ENCODE measurements at regions not wholly inside any gene's neighbourhood (a gene's known extent, or its start where the extent isn't known, plus 50 kb on each side); places are given as distances from the start of the nearest gene placed in this dataset.

- TF ChIP-seq, protein P1, sequence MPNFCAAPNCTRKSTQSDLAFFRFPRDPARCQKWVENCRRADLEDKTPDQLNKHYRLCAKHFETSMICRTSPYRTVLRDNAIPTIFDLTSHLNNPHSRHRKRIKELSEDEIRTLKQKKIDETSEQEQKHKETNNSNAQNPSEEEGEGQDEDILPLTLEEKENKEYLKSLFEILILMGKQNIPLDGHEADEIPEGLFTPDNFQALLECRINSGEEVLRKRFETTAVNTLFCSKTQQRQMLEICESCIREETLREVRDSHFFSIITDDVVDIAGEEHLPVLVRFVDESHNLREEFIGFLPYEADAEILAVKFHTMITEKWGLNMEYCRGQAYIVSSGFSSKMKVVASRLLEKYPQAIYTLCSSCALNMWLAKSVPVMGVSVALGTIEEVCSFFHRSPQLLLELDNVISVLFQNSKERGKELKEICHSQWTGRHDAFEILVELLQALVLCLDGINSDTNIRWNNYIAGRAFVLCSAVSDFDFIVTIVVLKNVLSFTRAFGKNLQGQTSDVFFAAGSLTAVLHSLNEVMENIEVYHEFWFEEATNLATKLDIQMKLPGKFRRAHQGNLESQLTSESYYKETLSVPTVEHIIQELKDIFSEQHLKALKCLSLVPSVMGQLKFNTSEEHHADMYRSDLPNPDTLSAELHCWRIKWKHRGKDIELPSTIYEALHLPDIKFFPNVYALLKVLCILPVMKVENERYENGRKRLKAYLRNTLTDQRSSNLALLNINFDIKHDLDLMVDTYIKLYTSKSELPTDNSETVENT (CRISPR knock-in tag; IDR thresholded peaks at IDR 0.05): no peak
- TF ChIP-seq MXD1 (CRISPR knock-in tag; IDR thresholded peaks at IDR 0.05; ENCODE audit: borderline replicate concordance, poor library complexity, severe bottlenecking): no peak
- TF ChIP-seq ZNF740 (CRISPR knock-in tag; IDR thresholded peaks at IDR 0.05): no peak
- no peak for TF ChIP-seq ZNF740 (tag; IDR thresholded peaks at IDR 0.05)
- TF ChIP-seq ZNF644 (tag; IDR thresholded peaks at IDR 0.05; ENCODE audit: low read depth): no peak
- TF ChIP-seq, protein P2, sequence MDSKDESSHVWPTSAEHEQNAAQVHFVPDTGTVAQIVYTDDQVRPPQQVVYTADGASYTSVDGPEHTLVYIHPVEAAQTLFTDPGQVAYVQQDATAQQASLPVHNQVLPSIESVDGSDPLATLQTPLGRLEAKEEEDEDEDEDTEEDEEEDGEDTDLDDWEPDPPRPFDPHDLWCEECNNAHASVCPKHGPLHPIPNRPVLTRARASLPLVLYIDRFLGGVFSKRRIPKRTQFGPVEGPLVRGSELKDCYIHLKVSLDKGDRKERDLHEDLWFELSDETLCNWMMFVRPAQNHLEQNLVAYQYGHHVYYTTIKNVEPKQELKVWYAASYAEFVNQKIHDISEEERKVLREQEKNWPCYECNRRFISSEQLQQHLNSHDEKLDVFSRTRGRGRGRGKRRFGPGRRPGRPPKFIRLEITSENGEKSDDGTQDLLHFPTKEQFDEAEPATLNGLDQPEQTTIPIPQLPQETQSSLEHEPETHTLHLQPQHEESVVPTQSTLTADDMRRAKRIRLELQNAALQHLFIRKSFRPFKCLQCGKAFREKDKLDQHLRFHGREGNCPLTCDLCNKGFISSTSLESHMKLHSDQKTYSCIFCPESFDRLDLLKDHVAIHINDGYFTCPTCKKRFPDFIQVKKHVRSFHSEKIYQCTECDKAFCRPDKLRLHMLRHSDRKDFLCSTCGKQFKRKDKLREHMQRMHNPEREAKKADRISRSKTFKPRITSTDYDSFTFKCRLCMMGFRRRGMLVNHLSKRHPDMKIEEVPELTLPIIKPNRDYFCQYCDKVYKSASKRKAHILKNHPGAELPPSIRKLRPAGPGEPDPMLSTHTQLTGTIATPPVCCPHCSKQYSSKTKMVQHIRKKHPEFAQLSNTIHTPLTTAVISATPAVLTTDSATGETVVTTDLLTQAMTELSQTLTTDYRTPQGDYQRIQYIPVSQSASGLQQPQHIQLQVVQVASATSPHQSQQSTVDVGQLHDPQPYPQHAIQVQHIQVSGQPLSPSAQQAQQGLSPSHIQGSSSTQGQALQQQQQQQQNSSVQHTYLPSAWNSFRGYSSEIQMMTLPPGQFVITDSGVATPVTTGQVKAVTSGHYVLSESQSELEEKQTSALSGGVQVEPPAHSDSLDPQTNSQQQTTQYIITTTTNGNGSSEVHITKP (IDR thresholded peaks at IDR 0.05; ENCODE audit: partially characterized antibody): no peak
- no peak for TF ChIP-seq CREB3 (tag; conservative IDR thresholded peaks at IDR 0.05; ENCODE audit: low read depth)
Observed at GRCh38 chr3:3705090-3705775, 94.0 kb upstream of the LRRN1 start (continued).

Data from K562 (cell line).